Thymus (tissue), 11 donors: ENCODE measurements at regions not wholly inside any gene's neighbourhood (a gene's known extent, or its start where the extent isn't known, plus 50 kb on each side); places are given as distances from the start of the nearest gene placed in this dataset.

ENCODE experiments used
- DNase-seq, 9 donors: peaks; one replicate each; pipeline ENCODE4 v3.0.0-alpha.2; 2013; ENCODE audit warnings: low spot score in 9 of 9, low read depth in 6 of 9, missing footprints in 1 of 9
- H3K27ac ChIP-seq, 2 donors: one replicate each; pipeline ENCODE4 v1.5.1; 2013; ENCODE audit warnings: control low read depth in 1 of 2, low read depth in 1 of 2, low read length in 1 of 2, mild to moderate bottlenecking in 1 of 2, moderate library complexity in 1 of 2
- H3K27me3 ChIP-seq, 2 donors: one replicate each; pipeline ENCODE4 v1.5.1; 2013; ENCODE audit warnings: low read length in 1 of 2; ENCODE audit not compliant: control insufficient read depth in 2 of 2, insufficient read depth in 1 of 2
- H3K36me3 ChIP-seq, 2 donors: one replicate each; pipeline ENCODE4 v1.5.1; 2013; ENCODE audit warnings: low read length in 1 of 2, mild to moderate bottlenecking in 1 of 2, moderate library complexity in 1 of 2; ENCODE audit not compliant: control insufficient read depth in 2 of 2, insufficient read depth in 2 of 2
- H3K4me1 ChIP-seq, 2 donors: one replicate each; pipeline ENCODE4 v1.5.1; 2013; ENCODE audit warnings: low read length in 2 of 2; ENCODE audit not compliant: control insufficient read depth in 2 of 2, insufficient read depth in 2 of 2
- H3K4me3 ChIP-seq, 2 donors: one replicate each; pipeline ENCODE4 v1.5.1; 2013; ENCODE audit warnings: low read length in 2 of 2, control low read depth in 1 of 2, mild to moderate bottlenecking in 1 of 2
- H3K9me3 ChIP-seq, 2 donors: one replicate each; pipeline ENCODE4 v1.5.1; 2013; ENCODE audit warnings: low read length in 1 of 2, mild to moderate bottlenecking in 1 of 2; ENCODE audit not compliant: control insufficient read depth in 2 of 2, insufficient read depth in 1 of 2
- WGBS: extraction: QIAGEN DNeasy Blood & Tissue Kit; methylation state at CpG from one replicate; pipeline ENCODE4 v1.1.7; 2013; 5-methylcytosine and 5-hydroxymethylcytosine counted together
- donor health status: healthy.

DNA sequence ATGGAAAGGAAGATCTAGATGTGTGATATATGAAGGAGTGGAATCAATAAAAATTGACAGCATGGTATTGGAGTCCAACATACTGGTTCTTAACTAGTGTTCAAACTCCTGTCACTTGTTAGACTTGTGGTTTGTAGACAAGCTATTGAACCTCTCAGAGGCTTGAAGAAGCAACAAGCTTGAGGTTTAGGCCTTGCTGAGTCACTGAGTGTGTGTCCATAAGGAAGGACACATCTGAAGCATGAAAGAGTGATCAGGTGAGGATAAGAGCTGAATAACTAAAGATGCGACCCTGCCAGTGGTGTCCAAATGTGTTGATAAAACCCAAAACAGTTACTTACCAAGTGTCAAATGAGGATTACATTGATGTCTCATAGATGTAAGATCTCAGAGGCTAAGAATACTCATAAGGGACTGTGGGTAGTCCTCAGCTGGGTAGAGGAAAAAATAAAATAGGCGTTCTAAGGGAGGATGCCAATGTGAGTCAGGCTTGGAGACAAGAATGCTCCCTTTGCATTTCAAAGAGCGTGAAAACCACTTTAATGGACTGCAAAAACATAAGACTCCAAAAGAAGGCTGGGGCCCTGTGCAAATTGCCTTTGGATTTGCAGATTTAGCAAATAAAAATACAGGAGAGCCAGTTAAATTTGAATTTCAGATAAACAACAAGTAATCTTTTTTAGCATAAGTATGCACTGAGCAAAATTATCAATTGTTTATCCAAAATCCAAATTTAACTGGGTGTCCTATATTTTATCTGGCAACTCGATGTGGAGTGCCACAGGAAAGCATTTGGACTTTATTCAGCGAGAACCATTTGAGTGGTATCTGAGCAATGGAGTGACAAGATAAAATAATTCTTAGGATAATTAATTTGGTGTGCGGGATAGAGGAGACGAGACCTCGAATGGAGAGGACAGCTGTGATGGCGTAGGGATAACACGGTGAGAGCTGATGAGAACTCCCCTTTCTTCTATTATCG, 757.3 kb upstream of the WWC1 start:
- H3K9me3 ChIP-seq, result no peaks in the 10 kb centered on the region
- 91% methylated on average over 11 of the region's 11 CpGs for WGBS
- H3K36me3 ChIP-seq, result no peaks in the 10 kb centered on the region
- DNase-seq, result no peak
- H3K27ac ChIP-seq, result no peak overlapping the region
- H3K4me3 ChIP-seq, result no peak overlapping the region
- H3K27me3 ChIP-seq, result no peaks in the 10 kb centered on the region
- no peaks in the 10 kb centered on the region for H3K4me1 ChIP-seq

- H3K4me3 ChIP-seq, result no peak overlapping the region
- WGBS, result 90% methylated on average over 5 of the region's 5 CpGs
Observed at GRCh38 chr5:167539747-167540146, 751.7 kb upstream of the WWC1 start.

GRCh38 chr5:167546270-167546669, 745.2 kb upstream of the WWC1 start:
- no peak for DNase-seq
- Histone ChIP-seq H3K27ac (no peak overlapping the region), H3K4me1 (no peaks in the 10 kb centered on the region), H3K4me3 (no peak overlapping the region), H3K9me3 (no peaks in the 10 kb centered on the region), H3K36me3 (no peaks in the 10 kb centered on the region), H3K27me3 (no peaks in the 10 kb centered on the region)
- 95% methylated on average over 4 of the region's 4 CpGs for WGBS

More at GRCh38 chr5:167539747-167540146, 751.7 kb upstream of the WWC1 start:
- Histone ChIP-seq H3K4me1 (no peaks in the 10 kb centered on the region), H3K27me3 (no peaks in the 10 kb centered on the region), H3K27ac (no peak overlapping the region), H3K36me3 (no peaks in the 10 kb centered on the region), H3K9me3 (no peaks in the 10 kb centered on the region)
- no peak for DNase-seq

DNA sequence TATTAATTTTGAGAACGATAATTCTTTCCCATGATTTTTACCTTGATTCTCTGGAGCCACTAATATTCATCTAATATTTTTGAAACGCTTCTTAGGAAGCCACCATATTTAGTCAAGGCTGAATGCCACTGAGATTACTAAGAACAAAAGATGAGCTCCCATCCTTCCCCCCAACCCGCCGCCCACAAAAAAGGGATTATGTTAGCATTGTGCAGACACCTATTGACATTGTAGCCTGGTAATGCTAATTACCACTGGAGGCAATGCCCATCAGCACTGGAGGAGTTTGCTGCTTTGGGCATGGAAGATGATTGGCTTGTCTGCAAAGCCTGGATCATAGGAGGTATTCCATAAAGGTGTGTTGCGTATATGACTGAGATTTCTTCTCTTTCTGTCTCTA, 739.1 kb upstream of the WWC1 start:
- no peak for DNase-seq

GRCh38 chr5:167553511-167553910, 737.9 kb upstream of the WWC1 start:
- Histone ChIP-seq H3K9me3 (no peaks in the 10 kb centered on the region), H3K36me3 (no peaks in the 10 kb centered on the region), H3K4me1 (no peaks in the 10 kb centered on the region), H3K27ac (no peak overlapping the region), H3K27me3 (no peaks in the 10 kb centered on the region), H3K4me3 (no peak overlapping the region)
- WGBS, result 92% methylated on average over 2 of the region's 2 CpGs
- DNase-seq, result no peak

More for the DNA sequence above, 739.1 kb upstream of the WWC1 start:
- Histone ChIP-seq H3K9me3 (no peaks in the 10 kb centered on the region), H3K27ac (no peak overlapping the region), H3K4me3 (no peak overlapping the region), H3K27me3 (no peaks in the 10 kb centered on the region), H3K36me3 (no peaks in the 10 kb centered on the region), H3K4me1 (no peaks in the 10 kb centered on the region)
- 96% methylated on average over 5 of the region's 5 CpGs for WGBS

DNA sequence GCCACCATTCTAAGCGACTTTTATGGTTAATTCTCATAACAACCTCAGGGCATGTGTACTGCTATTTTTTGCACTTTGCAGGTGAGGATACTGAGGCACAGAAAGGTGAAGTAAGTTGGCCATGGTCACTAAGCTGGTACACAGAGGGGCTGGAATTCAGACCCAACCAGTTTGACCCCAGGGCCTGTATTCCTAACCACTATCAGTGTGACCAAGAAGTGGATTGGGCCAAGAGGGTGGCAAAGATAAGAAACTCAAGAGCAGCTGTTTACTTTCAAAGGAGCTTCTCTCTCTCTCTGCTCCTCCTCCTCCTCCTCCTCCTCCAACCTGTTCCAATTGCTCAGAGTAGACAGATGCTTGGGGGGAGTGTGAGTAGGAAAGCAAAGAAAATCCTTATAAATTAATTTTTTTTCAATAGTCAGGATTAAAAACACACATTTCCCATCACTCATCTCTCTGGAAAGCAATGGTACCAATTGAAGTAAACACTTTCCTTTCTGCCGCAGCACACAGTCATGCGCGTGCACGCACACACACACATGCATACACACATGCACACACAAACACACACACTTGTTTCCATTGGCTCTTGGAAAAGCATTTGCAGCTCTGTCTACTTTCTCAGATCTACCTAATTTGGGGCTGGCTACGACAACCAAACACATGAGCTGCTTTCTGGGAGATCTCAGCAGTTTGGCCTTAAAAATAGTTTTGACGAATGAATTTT, 736.7 kb upstream of the WWC1 start:
- Histone ChIP-seq H3K36me3 (no peaks in the 10 kb centered on the region), H3K9me3 (no peaks in the 10 kb centered on the region), H3K4me1 (no peaks in the 10 kb centered on the region), H3K27me3 (no peaks in the 10 kb centered on the region), H3K27ac (no peak overlapping the region), H3K4me3 (no peak overlapping the region)
- WGBS, result 98% methylated on average over 7 of the region's 7 CpGs
- no peak for DNase-seq

GRCh38 chr5:167555565-167556166, 735.8 kb upstream of the WWC1 start:
- no peaks in the 10 kb centered on the region for H3K4me1 ChIP-seq
- no peaks in the 10 kb centered on the region for H3K27me3 ChIP-seq
- H3K9me3 ChIP-seq, result no peaks in the 10 kb centered on the region
- no peaks in the 10 kb centered on the region for H3K36me3 ChIP-seq
- 81% methylated on average over 10 of the region's 10 CpGs for WGBS
- no peak for DNase-seq
- H3K4me3 ChIP-seq, result no peak overlapping the region
- H3K27ac ChIP-seq, result no peak overlapping the region

- H3K4me1 ChIP-seq, result no peaks in the 10 kb centered on the region
- no peaks in the 10 kb centered on the region for H3K36me3 ChIP-seq
- no peak overlapping the region for H3K27ac ChIP-seq
- no peaks in the 10 kb centered on the region for H3K9me3 ChIP-seq
- H3K4me3 ChIP-seq, result no peak overlapping the region
- WGBS, result 75% methylated on average over 2 of the region's 2 CpGs
- DNase-seq, result no peak
- H3K27me3 ChIP-seq, result no peaks in the 10 kb centered on the region
Observed at GRCh38 chr5:167557359-167557758, 734.1 kb upstream of the WWC1 start.

- H3K4me3 ChIP-seq, result no peak overlapping the region
- no peak for DNase-seq
- 84% methylated on average over 9 of the region's 9 CpGs for WGBS
- H3K27me3 ChIP-seq, result no peaks in the 10 kb centered on the region
- H3K36me3 ChIP-seq, result no peaks in the 10 kb centered on the region
- no peaks in the 10 kb centered on the region for H3K9me3 ChIP-seq
- H3K27ac ChIP-seq, result no peak overlapping the region
- no peaks in the 10 kb centered on the region for H3K4me1 ChIP-seq
Observed at GRCh38 chr5:167561796-167562195, 729.6 kb upstream of the WWC1 start.
